T-helper 9 cell (primary cell): ENCODE measurements at regions not wholly inside any gene's neighbourhood (a gene's known extent, or its start where the extent isn't known, plus 50 kb on each side); places are given as distances from the start of the nearest gene placed in this dataset.
"Not testable (repeated sequence)": the region's sequence is repeated elsewhere in the genome, so short reads cannot be mapped to it uniquely, and the experiment has no call there.

Source experiments
- DNase-seq: peaks from one replicate; pipeline ENCODE4 v3.0.0-alpha.2; 2020

GRCh38 chr16:5928476-5929065 is 831.0 kb upstream of the EEF2KMT start:
- no peak for DNase-seq

DNA sequence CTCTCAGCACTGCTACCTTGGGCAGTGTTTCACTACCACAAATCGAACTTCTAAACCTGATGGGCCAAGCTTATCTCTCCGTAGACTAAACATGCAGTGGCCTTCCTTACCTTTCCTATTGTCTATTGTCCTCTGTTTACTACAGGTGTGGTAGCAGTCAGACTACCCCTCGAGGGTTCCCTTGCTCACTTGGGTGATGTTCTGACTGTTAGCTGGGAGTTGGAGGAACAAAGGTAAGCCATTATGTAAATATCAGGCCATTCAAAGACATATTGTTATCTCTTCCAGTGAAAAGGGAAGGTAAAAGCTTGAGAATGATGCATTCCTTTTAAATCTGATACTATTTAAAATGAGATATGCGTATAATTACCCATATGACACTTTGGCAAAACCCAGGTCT is 828.3 kb upstream of the EEF2KMT start:
- DNase-seq = no peak

- no peak for DNase-seq
These were observed 825.1 kb upstream of the EEF2KMT start for GRCh38 chr16:5922686-5923085.

GRCh38 chr16:5918567-5919130 is 821.1 kb upstream of the EEF2KMT start:
- no peak for DNase-seq

- no peak for DNase-seq
These were observed 820.0 kb upstream of the EEF2KMT start for GRCh38 chr16:5917436-5918195.

DNA sequence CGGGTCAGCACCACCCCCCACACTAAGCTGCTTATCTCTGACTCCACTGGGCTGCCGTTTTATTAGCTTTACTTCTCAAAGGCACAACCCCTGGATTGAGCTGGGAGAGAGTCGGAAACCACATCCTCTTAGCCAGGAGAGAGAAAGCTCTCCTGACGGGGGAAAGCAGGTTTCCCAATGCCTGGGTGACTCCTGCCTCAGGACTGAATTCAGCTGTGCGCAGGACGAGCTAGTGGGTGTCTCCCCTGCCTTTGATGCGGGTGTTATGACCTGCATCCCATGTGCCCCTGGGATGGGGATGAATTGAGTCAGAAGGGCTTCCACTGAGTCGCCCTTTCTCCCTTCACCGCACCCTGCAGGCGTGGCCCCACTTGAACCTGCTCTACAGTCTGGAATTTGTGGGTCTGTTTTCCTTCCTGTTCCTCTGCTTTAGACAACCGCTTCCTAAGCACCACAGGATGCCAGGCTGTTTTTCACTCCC is 819.2 kb upstream of the EEF2KMT start:
- no peak for DNase-seq

DNA sequence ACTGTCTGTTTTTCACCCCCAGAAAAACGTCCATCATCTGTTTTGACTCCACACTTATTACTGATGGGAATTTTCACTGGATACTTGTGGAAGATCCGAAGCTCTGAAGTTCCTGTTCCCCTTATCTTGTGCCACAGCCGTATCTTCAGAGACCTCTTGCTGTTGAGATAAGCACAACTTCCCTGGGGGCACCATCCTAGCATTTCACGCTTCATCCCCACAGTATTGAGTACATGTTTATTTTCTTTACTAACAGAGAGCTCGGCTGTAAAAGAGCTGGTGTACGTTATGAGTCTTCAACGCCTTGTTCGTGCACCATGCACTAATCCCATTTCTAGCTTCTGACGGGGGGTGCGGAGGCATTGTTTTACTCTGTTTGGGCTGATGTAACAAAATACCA is 813.6 kb upstream of the EEF2KMT start:
- DNase-seq = no peak

DNA sequence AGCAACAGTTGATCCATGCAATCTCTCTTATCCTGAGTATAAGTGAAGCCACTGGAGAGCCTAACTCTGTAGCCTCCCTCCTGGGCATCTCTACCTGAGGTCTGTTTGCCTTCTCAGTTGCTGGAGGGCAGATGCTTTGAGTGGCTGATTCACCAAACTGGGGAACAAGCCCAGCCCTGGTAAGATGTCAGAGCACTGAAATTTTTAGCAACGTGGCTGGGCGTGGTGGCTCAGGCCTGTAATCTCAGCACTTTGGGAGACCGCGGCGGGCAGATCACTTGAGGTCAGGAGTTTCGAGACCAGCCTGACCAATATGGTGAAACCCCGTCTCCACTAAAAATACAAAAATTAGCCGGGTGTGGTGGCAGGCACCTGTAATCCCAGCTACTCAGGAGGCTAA is 812.0 kb upstream of the EEF2KMT start:
- not testable (repeated sequence) for DNase-seq

- no peak for DNase-seq
These were observed 809.9 kb upstream of the EEF2KMT start for GRCh38 chr16:5907544-5907943.

- DNase-seq = no peak
These were observed 808.8 kb upstream of the EEF2KMT start for GRCh38 chr16:5906351-5906750.

DNA sequence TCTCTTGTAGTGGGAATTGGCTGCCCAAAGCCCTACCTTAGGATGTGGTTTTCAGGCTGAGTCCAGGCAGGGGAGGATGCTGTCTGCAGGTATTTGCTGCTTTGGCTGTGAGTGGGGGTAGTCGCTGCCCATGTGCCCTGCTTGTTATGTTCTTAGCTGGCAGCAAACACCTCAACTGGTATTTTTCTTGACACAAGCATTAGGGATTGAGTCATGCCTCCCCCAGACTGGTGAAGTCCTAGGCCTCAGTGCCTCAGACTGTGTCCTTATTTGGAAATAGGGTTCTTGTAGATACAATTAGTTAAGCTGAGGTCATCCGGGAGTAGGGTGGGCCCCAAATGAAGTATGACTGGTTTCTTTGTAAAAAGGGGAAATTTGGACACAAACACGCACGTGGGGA is 808.3 kb upstream of the EEF2KMT start:
- DNase-seq = no peak

DNA sequence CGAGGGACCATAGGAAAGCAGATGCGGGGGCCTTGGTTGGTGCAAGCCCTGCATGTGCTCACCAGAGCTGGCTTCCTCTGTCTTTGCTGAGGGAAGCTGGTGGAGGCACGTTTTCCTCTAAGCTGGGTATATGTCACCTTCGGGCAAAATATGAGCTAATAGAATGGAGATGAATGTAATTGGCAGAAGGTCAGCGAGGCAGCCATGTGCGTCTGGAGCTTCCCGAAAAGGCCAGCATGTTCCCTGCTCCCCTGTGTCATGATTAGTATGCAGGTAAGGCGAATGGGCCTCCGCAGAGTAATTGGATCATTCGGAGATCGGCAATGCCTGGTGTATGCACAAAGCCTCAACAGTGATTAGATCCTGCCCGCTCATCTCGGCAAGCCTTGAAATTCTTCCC is 806.2 kb upstream of the EEF2KMT start:
- DNase-seq = no peak

DNA sequence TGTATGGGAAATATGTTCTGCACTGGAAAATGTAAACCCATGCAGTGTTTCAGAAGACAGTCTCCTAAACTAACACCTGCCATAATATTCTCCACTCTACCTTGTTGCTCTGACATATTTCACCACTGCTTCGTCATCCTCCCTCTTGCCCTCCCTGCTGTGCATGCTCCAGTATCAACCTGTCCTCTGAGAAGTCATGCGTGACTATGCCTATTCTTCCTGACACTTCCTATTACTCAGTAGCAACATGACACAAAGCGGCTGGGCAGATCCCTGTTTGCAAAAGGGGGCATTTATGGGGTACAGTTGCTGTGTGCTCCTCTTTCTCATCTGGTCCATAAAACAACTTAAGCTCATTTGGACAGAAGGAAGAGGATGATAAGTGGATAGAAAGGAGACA is 805.6 kb upstream of the EEF2KMT start:
- DNase-seq = no peak

GRCh38 chr16:5900046-5900445 is 802.5 kb upstream of the EEF2KMT start:
- DNase-seq = no peak

GRCh38 chr16:5895976-5896375 is 798.4 kb upstream of the EEF2KMT start:
- no peak for DNase-seq

DNA sequence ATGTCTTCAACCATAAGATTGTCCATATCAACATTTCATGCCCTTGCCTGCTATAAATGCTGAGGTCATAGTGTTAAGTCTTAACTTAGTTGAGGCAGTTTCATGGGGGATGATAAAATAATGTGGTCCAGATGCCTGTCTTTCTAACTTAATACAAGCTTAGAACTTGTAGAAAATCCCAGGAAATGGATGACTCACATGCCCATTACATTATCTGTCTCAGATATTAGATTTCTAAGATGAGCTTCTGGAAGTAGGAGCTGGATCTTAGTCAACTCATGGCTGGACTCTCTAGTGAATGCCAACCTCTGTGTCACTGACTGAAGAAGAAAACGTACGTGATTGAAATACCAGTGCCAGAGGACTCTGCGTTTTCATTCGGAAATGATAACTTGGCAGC is 797.5 kb upstream of the EEF2KMT start:
- DNase-seq = no peak

DNA sequence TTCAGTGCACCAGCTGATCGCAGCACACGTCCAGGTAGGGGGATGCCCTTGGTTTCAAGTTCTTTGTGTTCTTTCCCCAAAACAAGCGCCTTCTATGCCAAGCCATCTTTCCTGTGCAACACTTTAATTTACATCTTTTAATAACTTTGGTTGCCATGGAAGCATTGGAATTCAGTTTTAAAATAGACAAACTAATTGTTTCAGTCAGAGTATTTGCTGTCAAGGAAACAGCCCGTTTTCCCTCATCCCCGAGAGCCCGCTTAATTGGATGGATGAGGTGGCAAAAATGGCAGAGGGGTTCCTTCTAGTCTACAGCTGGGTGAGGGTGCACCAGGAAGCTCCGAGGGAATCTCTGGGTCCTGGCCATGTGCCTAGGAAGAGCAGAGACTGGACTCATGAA is 793.7 kb upstream of the EEF2KMT start:
- DNase-seq = no peak

GRCh38 chr16:5885521-5885920 is 787.9 kb upstream of the EEF2KMT start:
- no peak for DNase-seq

DNA sequence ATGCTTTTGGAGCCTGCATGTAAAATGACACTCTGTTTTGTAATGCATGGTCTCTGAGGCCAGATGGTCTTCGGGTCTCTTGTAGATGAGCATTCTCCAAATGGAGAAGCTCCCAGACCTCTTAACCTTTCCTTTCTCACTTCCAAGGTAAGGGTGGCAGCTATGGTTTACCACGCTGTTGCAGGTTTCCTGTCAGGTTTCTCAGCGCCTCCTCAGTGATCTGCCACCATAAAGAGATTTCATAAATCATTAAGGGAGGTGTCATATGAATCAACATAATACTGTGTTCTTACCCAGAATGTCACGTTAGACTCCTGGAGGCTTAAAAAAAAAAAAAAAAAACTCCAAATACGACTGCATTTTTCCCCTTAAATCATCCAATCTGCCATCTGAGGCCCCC is 787.4 kb upstream of the EEF2KMT start:
- no peak for DNase-seq

DNA sequence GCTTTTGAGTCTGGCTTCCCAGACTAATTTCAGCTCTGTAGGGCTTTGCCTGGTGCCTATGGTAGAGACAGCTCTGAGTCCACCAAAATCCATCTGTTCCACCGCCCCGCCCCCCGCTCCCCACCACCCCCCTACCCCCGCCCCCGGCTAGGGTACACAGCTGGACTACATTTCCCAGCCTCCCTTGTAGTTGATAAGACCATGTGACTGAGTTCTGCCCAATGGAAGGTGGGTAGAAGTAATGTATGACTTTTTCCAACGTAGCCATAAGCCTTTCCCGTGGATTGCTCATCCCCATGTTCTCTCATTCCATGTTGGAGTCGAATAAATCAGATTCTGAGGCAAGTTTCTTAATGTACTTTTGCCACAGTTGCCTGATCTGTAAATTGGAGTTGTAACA is 786.7 kb upstream of the EEF2KMT start:
- no peak for DNase-seq

DNA sequence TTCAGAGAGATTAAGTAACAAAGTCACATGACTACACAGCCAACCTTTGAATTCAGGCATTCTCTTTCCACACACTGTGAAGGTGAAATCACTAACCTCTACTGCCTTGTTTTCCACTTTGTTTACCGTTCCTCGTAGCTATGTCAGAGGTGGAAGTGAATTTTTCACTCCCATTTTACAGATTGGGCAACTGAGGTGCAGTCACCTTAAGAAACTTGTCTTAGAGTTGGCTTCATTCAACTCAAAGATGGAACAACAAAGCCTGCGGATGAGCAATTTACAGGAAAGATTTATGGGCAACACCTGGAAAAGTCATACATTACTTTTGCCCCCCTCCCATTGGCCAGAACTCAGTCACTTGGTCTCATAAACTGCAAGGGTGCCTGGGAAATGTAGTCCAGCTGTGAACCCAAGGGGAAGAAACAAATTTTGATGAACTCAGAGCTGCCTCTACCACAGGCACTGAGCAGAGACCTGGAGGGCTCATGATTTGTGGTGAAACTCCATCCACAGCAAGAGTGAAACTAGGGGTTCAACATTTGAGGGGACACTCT is 784.6 kb upstream of the EEF2KMT start:
- no peak for DNase-seq

GRCh38 chr16:5875416-5875815 is 777.8 kb upstream of the EEF2KMT start:
- no peak for DNase-seq

DNA sequence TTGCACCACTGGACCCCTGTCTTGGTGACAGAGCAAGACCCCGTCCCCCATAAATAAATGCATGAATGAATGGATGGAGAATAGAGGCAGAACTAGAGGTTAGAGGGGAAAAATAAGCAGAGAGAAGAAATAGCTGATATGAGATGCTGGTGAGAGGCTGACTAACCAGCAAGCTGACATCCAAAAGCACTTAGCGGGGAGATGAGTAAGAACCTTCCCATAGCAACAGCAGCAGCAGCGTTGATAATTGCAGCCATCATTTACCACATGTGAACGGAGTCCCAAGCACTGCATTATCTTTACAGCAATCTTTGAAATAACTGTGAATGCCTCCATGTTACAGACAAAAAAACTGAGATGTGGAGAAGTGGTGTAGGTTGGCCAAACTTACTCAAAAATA is 777.3 kb upstream of the EEF2KMT start:
- no peak for DNase-seq

- no peak for DNase-seq
These were observed 775.6 kb upstream of the EEF2KMT start for GRCh38 chr16:5873221-5873620.
